Omental fat pad (tissue), 3 donors: ENCODE measurements at regions not wholly inside any gene's neighbourhood (a gene's known extent, or its start where the extent isn't known, plus 50 kb on each side); places are given as distances from the start of the nearest gene placed in this dataset.

Experiments used
- ATAC-seq: fragments of 150-250 bp; one replicate; pipeline ENCODE4 v1.9.1; 2016; ENCODE audit warnings: mild to moderate bottlenecking, moderate library complexity; ENCODE audit not compliant: low FRiP score
- DNase-seq: peaks from one replicate; pipeline ENCODE4 v3.0.0-alpha.2; 2019; ENCODE audit warnings: low spot score
- CTCF ChIP-seq, 3 donors: fragments of 450-650 bp; IDR thresholded peaks; one replicate each; pipeline ENCODE4 v1.5.1; 2016 to 2017; ENCODE audit warnings: antibody characterized with exemption in 3 of 3, mild to moderate bottlenecking in 3 of 3, moderate library complexity in 2 of 3

GRCh38 chr18:1394426-1394825, 489.8 kb downstream of the ADCYAP1 start:
- DNase-seq (no peak), ATAC-seq (no peak)
- no peak for TF ChIP-seq CTCF (IDR thresholded peaks at IDR 0.05)

- no peak for TF ChIP-seq CTCF (IDR thresholded peaks at IDR 0.05)
- DNase-seq (no peak), ATAC-seq (no peak)
Measured at GRCh38 chr18:1394966-1395365, 490.3 kb downstream of the ADCYAP1 start.

GRCh38 chr18:1408376-1408775, 503.7 kb downstream of the ADCYAP1 start:
- TF ChIP-seq CTCF (IDR thresholded peaks at IDR 0.05) = no peak
- ATAC-seq = no peak
- no peak for DNase-seq

GRCh38 chr18:1412655-1413322, 508.1 kb downstream of the ADCYAP1 start:
- TF ChIP-seq CTCF (IDR thresholded peaks at IDR 0.05) = no peak
- peak; percentile 85 for ATAC-seq
- DNase-seq = no peak

- ATAC-seq (no peak), DNase-seq (no peak)
- TF ChIP-seq CTCF (IDR thresholded peaks at IDR 0.05) = no peak
Measured at GRCh38 chr18:1413323-1413675, 508.6 kb downstream of the ADCYAP1 start.

- ATAC-seq = no peak
- TF ChIP-seq CTCF (IDR thresholded peaks at IDR 0.05) = no peak
- no peak for DNase-seq
Measured at GRCh38 chr18:1416074-1416473, 511.4 kb downstream of the ADCYAP1 start.

GRCh38 chr18:1421502-1421901, 516.8 kb downstream of the ADCYAP1 start:
- no peak for DNase-seq
- no peak for ATAC-seq
- TF ChIP-seq CTCF (IDR thresholded peaks at IDR 0.05) = no peak
